GM18517 (cell line): ENCODE measurements at regions not wholly inside any gene's neighbourhood (a gene's known extent, or its start where the extent isn't known, plus 50 kb on each side); places are given as distances from the start of the nearest gene placed in this dataset.

Experiments
- ATAC-seq: cut with Tn5 transposase; IDR thresholded peaks from one replicate; pipeline ENCODE4 v1.9.1; 2021; ENCODE audit warnings: mild to moderate bottlenecking, moderate library complexity; ENCODE audit not compliant: unreplicated experiment

- no peak for ATAC-seq
Measured at GRCh38 chr7:115883629-115884028, 146.9 kb downstream of the TFEC start.

- no peak for ATAC-seq
Measured at GRCh38 chr7:115881476-115881875, 149.1 kb downstream of the TFEC start.

GRCh38 chr7:115879171-115879570 is 151.4 kb downstream of the TFEC start:
- ATAC-seq = no peak

GRCh38 chr7:115869801-115870200 is 160.8 kb downstream of the TFEC start:
- ATAC-seq = no peak

GRCh38 chr7:115869190-115869589 is 161.4 kb downstream of the TFEC start:
- no peak for ATAC-seq

- no peak for ATAC-seq
Measured at GRCh38 chr7:115868369-115868768, 162.2 kb downstream of the TFEC start.

GRCh38 chr7:115864082-115864481 is 166.5 kb downstream of the TFEC start:
- ATAC-seq = no peak

GRCh38 chr7:115851291-115851690 is 179.3 kb downstream of the TFEC start:
- ATAC-seq = no peak

- ATAC-seq = no peak
Measured at GRCh38 chr7:115850774-115851173, 179.8 kb downstream of the TFEC start.

- no peak for ATAC-seq
Measured at GRCh38 chr7:115844857-115845256, 185.7 kb downstream of the TFEC start.

GRCh38 chr7:115840702-115841101 is 189.9 kb downstream of the TFEC start:
- ATAC-seq = no peak

- no peak for ATAC-seq
Measured at GRCh38 chr7:115838829-115839228, 191.7 kb downstream of the TFEC start.

- ATAC-seq = no peak
Measured at GRCh38 chr7:115831371-115831770, 199.2 kb downstream of the TFEC start.

- no peak for ATAC-seq
Measured at GRCh38 chr7:115827305-115828045, 203.1 kb downstream of the TFEC start.

- no peak for ATAC-seq
Measured at GRCh38 chr7:115825456-115826115, 205.0 kb downstream of the TFEC start.

- no peak for ATAC-seq
Measured at GRCh38 chr7:115822801-115823200, 207.8 kb downstream of the TFEC start.

GRCh38 chr7:115822380-115822779 is 208.2 kb downstream of the TFEC start:
- ATAC-seq = no peak

- no peak for ATAC-seq
Measured at GRCh38 chr7:115816318-115816974, 214.1 kb downstream of the TFEC start.

- ATAC-seq = no peak
Measured at GRCh38 chr7:115812794-115813193, 217.8 kb downstream of the TFEC start.

- ATAC-seq = no peak
Measured at GRCh38 chr7:115805458-115805857, 225.1 kb downstream of the TFEC start.

GRCh38 chr7:115802415-115802814 is 228.1 kb downstream of the TFEC start:
- ATAC-seq = no peak

GRCh38 chr7:115799430-115799829 is 231.1 kb downstream of the TFEC start:
- no peak for ATAC-seq
